Psoas muscle (tissue), 7 donors: ENCODE measurements at regions not wholly inside any gene's neighbourhood (a gene's known extent, or its start where the extent isn't known, plus 50 kb on each side); places are given as distances from the start of the nearest gene placed in this dataset.

Source experiments
- ATAC-seq, 4 donors: fragments of 200-7000 bp; cut with Tn5 transposase; one replicate each; pipeline ENCODE4 v1.9.1; 2020; ENCODE audit warnings: moderate library complexity in 3 of 4, mild to moderate bottlenecking in 2 of 4
- DNase-seq, 2 donors: peaks; one replicate each; pipeline ENCODE4 v3.0.0-alpha.2; 2020
- H3K27ac ChIP-seq: fragments of 200-600 bp; one replicate; pipeline ENCODE4 v1.8.0; 2022
- H3K27me3 ChIP-seq, 3 donors: fragments of 200-600 bp in 1 of 3; one replicate each; pipeline versions ENCODE4 v1.6.1 to v1.8.0; 2013 to 2022; ENCODE audit warnings: low read length in 2 of 3, mild to moderate bottlenecking in 2 of 3, moderate library complexity in 1 of 3; ENCODE audit not compliant: insufficient read depth in 3 of 3
- H3K36me3 ChIP-seq, 2 donors: fragments of 200-600 bp in 1 of 2; one replicate each; pipeline versions ENCODE4 v1.6.1 to v1.8.0; 2013 to 2022; ENCODE audit warnings: low read depth in 1 of 2, mild to moderate bottlenecking in 1 of 2, moderate library complexity in 1 of 2; ENCODE audit not compliant: insufficient read depth in 1 of 2
- H3K4me1 ChIP-seq: fragments of 200-600 bp; one replicate; pipeline ENCODE4 v1.8.0; 2022
- H3K4me3 ChIP-seq: fragments of 200-600 bp; one replicate; pipeline ENCODE4 v1.8.0; 2022; ENCODE audit warnings: mild to moderate bottlenecking
- H3K9me3 ChIP-seq: fragments of 200-600 bp; one replicate; pipeline ENCODE4 v1.8.0; 2022
- WGBS, 3 donors: extraction: QIAGEN DNeasy Blood & Tissue Kit; methylation state at CpG; one replicate each; pipeline versions ENCODE4 v1.1.6 to v1.1.7; 2013; 5-methylcytosine and 5-hydroxymethylcytosine counted together
- intact Hi-C, 2 donors: fragments of 100-400 bp; cut with DNase I; formaldehyde crosslinking; loops; one replicate each; pipeline versions ENCODE4 v1.11.0 to v1.14.2; 2022
- TF ChIP-seq, protein P1 (sequence below): fragments of 200-600 bp; IDR thresholded peaks from one replicate; pipeline ENCODE4 v1.8.0; 2022; ENCODE audit warnings: antibody characterized with exemption
- donor health status: healthy with polysubstance abuse.
- donor health status: DM: no; HTN: no; CAD: no; lungs with moderate emphysema.
- donor health status: Bipolar disorder and iron deficiency.
- donor health status: healthy.
- donor health status: DM: yes; HTN: yes; CAD: no.
- donor health status: DM: no; HTN: no; CAD: no.
- donor health status: DM: yes; HTN: yes; CAD: no.

- H3K36me3 ChIP-seq, result no peaks in the 10 kb centered on the region
- 71 to 82% (median 81%) methylated on average over 2 of the region's 2 CpGs for WGBS, 3 donors
- TF ChIP-seq, protein P1, sequence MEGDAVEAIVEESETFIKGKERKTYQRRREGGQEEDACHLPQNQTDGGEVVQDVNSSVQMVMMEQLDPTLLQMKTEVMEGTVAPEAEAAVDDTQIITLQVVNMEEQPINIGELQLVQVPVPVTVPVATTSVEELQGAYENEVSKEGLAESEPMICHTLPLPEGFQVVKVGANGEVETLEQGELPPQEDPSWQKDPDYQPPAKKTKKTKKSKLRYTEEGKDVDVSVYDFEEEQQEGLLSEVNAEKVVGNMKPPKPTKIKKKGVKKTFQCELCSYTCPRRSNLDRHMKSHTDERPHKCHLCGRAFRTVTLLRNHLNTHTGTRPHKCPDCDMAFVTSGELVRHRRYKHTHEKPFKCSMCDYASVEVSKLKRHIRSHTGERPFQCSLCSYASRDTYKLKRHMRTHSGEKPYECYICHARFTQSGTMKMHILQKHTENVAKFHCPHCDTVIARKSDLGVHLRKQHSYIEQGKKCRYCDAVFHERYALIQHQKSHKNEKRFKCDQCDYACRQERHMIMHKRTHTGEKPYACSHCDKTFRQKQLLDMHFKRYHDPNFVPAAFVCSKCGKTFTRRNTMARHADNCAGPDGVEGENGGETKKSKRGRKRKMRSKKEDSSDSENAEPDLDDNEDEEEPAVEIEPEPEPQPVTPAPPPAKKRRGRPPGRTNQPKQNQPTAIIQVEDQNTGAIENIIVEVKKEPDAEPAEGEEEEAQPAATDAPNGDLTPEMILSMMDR, result no peak
- intact Hi-C loops, result no loop called here
- no peaks in the 10 kb centered on the region for H3K9me3 ChIP-seq
- no peak overlapping the region for H3K4me3 ChIP-seq
- ATAC-seq (no peak), DNase-seq (no peak)
- no peak overlapping the region for H3K27ac ChIP-seq
- H3K4me1 ChIP-seq, result no peaks in the 10 kb centered on the region
- peaks cover 0 to 3% (median 0%) of the 10 kb centered on the region in 3 donors for H3K27me3 ChIP-seq
Observed at GRCh38 chr6:1020837-1021236, 291.1 kb upstream of the FOXQ1 start.

DNA sequence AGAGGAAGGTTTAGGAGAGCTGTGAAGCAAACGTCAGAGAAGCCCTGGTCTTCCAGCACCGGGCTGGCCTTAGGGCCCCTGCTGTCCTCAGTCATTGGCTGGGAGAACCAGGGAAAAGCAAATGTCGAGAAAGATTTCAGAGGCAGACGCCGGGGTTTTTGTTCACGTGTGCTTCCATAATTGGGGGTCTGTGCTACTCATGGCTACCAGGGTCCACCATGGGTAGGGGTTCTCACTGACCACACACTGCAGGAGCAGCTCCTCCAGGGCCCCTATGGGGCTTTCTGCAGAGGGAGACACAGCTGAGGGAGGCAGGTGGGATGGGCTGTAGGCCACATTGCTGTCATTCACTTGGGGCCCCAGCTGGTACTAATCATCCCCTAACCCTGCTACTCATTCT is 291.8 kb upstream of the FOXQ1 start:
- H3K27me3 ChIP-seq, result peaks cover 0 to 3% (median 0%) of the 10 kb centered on the region in 3 donors
- TF ChIP-seq, protein P1, result no peak
- DNase-seq (no peak), ATAC-seq (no peak)
- no peaks in the 10 kb centered on the region for H3K9me3 ChIP-seq
- intact Hi-C loops, result no loop called here
- no peaks in the 10 kb centered on the region for H3K36me3 ChIP-seq
- no peak overlapping the region for H3K27ac ChIP-seq
- 79 to 85% (median 84%) methylated on average over 6 of the region's 6 CpGs for WGBS, 3 donors
- H3K4me1 ChIP-seq, result no peaks in the 10 kb centered on the region
- H3K4me3 ChIP-seq, result no peak overlapping the region

DNA sequence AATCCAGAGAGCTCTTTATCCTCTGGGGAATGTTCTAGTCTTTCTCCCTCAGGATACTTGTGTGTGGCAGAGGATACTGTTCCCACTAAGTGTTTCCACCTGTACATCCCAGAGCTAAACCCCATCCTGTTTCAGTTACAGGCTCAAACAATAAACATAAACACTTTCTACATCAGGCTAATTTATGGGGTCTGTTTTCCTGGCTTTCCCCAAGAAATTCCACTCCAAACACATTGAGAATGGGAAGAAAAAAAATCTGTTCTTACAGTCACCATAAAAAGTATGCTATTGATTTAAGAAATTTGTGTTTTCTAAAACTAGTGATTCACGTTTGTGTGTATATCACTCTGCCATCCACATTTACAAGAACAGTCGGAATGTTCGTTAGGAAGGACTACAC is 293.9 kb upstream of the FOXQ1 start:
- DNase-seq, result no peak
- peaks cover 0 to 2% (median 0%) of the 10 kb centered on the region in 3 donors for H3K27me3 ChIP-seq
- H3K4me3 ChIP-seq, result no peak overlapping the region
- no peaks in the 10 kb centered on the region for H3K9me3 ChIP-seq
- H3K36me3 ChIP-seq, result no peaks in the 10 kb centered on the region
- 76 to 83% (median 76%) methylated on average over 3 of the region's 3 CpGs for WGBS, 3 donors
- intact Hi-C loops, result no loop called here
- H3K27ac ChIP-seq, result no peak overlapping the region
- no peak for ATAC-seq
- no peaks in the 10 kb centered on the region for H3K4me1 ChIP-seq
- TF ChIP-seq, protein P1, result no peak

DNA sequence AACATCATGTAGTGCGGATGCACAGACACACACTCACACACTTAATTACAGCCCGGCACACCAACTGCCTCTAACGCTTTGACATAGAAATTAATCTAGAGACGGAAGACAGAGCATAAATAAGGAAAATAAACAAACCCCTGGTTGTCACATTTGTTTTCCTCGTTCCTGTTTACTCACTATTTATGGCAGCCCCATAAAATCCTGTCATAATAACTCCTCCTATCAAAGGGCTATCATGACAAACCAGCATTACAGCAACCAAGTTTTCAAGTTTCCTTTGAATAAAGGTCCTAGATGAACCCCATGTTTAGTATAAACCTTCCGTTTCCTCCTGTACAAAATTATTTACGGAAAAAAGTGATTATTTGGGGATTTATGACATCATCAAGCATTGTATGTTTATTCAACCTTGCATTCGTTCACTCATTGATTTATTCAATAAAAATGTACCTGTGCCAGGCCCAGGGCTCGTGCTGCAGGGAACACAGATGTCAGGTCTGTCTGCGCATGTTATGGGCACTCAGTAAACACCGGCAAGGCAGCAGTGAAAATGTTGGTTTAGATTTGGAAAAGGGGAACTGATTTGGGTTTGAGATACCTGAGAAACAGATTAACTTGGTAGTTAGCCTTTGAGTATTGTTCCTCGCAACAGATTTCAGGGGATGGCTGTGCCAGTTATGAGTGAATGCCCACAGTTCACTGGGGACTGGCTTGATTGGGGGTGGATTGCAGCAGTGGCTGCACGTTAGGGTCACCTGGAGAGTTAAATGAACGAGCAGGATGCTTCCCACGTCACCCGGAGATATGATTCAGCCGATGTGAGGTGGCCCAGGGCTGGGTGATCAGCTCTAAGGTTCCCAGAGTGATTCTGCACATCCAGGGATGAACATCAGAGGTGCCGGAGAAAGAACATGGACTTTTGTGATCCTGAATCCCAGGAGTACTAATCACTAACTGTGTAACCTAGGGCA is 295.3 kb upstream of the FOXQ1 start:
- intact Hi-C loops, result no loop called here
- no peak overlapping the region for H3K4me3 ChIP-seq
- H3K9me3 ChIP-seq, result no peaks in the 10 kb centered on the region
- H3K4me1 ChIP-seq, result no peaks in the 10 kb centered on the region
- no peak for DNase-seq
- no peak for ATAC-seq
- peaks cover 0 to 2% (median 0%) of the 10 kb centered on the region in 3 donors for H3K27me3 ChIP-seq
- no peaks in the 10 kb centered on the region for H3K36me3 ChIP-seq
- TF ChIP-seq, protein P1, result no peak
- no peak overlapping the region for H3K27ac ChIP-seq
- WGBS, 3 donors, result 67 to 71% (median 67%) methylated on average over 18 of the region's 18 CpGs
